ENCODE measurements at regions not wholly inside any gene's neighbourhood (a gene's known extent, or its start where the extent isn't known, plus 50 kb on each side); places are given as distances from the start of the nearest gene placed in this dataset.

DNA sequence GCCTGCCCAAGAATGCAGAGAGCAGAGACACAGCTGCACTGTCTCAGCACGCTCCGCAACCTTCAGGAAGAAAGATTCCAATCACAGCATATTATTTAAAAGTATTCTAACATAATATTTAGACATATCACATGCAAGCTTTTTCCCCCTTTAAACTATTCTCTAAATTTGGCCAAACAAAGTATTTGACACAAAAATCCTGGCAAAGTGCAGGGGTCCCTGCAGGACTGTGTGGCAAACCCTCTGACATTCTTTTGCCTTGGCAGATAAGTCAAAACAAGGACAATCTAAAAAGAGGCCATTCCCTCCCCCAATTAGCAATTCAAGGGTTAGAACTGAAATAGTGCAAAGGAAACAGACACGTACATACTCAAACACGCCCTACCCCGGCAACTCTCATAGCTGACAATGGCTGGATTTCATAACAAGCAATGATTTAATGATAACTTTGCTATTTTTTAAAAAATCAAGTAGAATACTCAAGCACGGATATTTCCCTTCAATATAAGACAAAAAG lies 225.3 kb downstream of the MRPL39 start:
- no peaks in the 10 kb centered on the region for H3K27me3 Mint-ChIP-seq (ENCODE audit: low read depth)
- no peaks in the 10 kb centered on the region for H3K4me1 Mint-ChIP-seq (ENCODE audit: low read depth)
- no peak overlapping the region for H3K4me3 Mint-ChIP-seq (ENCODE audit: unreplicated experiment)
- no peak for DNase-seq (ENCODE audit: low spot score)
- H3K9me3 Mint-ChIP-seq (ENCODE audit: low read depth), result peaks cover 10% of the 10 kb centered on the region
- no peak overlapping the region for H3K27ac Mint-ChIP-seq (ENCODE audit: unreplicated experiment)
- H3K36me3 Mint-ChIP-seq (ENCODE audit: low read depth), result no peaks in the 10 kb centered on the region
- TF ChIP-seq, protein P1, sequence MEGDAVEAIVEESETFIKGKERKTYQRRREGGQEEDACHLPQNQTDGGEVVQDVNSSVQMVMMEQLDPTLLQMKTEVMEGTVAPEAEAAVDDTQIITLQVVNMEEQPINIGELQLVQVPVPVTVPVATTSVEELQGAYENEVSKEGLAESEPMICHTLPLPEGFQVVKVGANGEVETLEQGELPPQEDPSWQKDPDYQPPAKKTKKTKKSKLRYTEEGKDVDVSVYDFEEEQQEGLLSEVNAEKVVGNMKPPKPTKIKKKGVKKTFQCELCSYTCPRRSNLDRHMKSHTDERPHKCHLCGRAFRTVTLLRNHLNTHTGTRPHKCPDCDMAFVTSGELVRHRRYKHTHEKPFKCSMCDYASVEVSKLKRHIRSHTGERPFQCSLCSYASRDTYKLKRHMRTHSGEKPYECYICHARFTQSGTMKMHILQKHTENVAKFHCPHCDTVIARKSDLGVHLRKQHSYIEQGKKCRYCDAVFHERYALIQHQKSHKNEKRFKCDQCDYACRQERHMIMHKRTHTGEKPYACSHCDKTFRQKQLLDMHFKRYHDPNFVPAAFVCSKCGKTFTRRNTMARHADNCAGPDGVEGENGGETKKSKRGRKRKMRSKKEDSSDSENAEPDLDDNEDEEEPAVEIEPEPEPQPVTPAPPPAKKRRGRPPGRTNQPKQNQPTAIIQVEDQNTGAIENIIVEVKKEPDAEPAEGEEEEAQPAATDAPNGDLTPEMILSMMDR (IDR thresholded peaks at IDR 0.05), result no peak

DNA sequence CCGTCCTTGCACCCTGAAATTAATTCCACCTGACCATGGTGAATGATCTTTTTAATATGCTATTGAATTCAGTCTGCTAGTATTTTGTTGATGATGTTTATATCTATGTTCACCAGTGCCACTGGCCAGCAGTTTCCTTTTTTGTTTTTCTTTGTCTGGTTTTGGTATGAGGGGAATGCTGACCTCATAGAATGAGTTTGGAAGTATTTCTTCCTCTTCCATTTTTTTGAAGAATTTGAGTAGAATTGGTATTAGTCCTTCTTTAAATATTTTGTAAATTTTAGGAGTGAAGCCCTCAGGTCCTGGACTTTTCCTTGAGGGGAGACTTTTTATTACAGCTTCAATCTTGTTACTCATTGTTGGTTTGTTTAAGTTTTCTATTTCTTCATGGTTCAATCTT lies 231.6 kb downstream of the MRPL39 start:
- H3K4me3 Mint-ChIP-seq (ENCODE audit: unreplicated experiment), result no peak overlapping the region
- H3K36me3 Mint-ChIP-seq (ENCODE audit: low read depth), result no peaks in the 10 kb centered on the region
- H3K27me3 Mint-ChIP-seq (ENCODE audit: low read depth), result no peaks in the 10 kb centered on the region
- H3K27ac Mint-ChIP-seq (ENCODE audit: unreplicated experiment), result no peak overlapping the region
- peaks cover 8% of the 10 kb centered on the region for H3K4me1 Mint-ChIP-seq (ENCODE audit: low read depth)
- DNase-seq (ENCODE audit: low spot score), result no peak
- TF ChIP-seq, protein P1 (IDR thresholded peaks at IDR 0.05), result no peak
- H3K9me3 Mint-ChIP-seq (ENCODE audit: low read depth), result peaks cover 10% of the 10 kb centered on the region

DNA sequence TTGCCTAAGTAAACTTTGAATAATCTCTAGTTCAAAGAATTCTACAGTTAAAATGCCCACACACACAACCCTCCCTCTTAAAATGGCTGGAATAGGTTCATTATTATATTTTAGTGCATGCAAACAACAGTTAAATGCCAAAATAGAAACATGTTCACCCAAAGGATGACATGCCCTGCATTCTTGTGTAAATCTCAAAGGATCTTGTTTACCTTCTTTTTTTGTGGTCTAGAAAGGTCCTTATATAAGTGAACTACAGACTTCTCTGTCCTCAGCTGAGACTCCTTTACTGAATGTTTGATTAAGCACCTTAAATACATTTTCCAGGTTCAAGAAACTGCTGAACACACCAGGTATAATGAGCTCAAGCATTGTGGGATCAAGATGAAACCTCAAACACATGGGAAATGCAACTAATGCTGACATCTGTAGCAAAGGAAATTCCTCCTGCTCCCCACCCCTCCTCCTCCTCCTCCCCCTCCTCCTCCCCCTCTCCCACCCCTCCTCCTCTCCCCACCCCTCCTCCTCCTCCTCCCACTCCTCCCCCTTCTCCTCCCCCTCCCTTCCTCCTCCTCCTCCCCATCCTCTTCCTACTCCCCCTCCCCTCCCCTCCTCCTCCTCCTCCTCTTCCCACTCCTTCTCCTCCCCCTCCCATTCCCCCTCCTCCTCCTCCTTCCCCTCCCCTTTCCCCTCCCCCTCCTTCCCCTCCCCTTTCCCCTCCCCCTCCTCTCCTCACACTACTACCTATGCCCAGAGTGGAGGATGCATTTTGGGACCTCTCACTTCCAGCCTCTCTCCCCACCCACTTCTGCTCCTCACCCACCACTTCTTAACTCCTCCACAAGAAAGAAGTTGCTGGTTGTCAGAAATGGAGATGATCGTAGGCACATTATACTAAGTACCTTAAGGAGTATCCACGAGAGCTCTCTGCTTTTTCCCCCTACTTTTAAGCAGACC lies 233.9 kb downstream of the MRPL39 start:
- H3K27me3 Mint-ChIP-seq (ENCODE audit: low read depth), result no peaks in the 10 kb centered on the region
- peaks cover 16% of the 10 kb centered on the region for H3K4me1 Mint-ChIP-seq (ENCODE audit: low read depth)
- TF ChIP-seq, protein P1 (IDR thresholded peaks at IDR 0.05), result no peak
- no peaks in the 10 kb centered on the region for H3K36me3 Mint-ChIP-seq (ENCODE audit: low read depth)
- no peak for DNase-seq (ENCODE audit: low spot score)
- peaks cover 8% of the 10 kb centered on the region for H3K9me3 Mint-ChIP-seq (ENCODE audit: low read depth)
- no peak overlapping the region for H3K27ac Mint-ChIP-seq (ENCODE audit: unreplicated experiment)
- H3K4me3 Mint-ChIP-seq (ENCODE audit: unreplicated experiment), result no peak overlapping the region

DNA sequence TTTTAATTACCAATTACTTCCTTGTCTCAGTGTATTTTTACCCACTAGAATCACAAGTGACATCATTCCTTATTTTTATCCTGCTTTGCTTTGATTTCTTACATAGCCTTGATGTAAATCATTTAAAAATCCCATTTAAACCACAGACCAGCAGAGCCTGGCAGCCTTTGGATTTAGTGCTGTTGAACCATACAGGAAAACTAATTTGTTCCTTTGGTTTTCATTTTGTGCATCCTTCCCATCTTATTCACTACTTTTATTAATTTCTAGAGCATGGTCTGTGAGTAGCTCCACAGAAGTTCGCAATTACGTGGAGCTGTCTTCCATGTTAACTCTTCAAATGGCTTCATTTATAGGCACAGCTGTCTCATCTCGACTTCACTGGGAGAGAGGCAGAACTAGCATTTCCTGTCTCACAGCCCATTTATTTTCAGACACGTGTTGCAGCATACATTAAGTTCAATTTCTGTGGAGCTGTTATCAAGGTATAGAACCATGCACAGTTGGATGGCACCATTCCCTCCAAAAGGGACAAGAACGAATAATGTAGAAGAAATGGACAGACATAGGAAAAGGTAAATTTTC lies 235.3 kb downstream of the MRPL39 start:
- TF ChIP-seq, protein P1 (IDR thresholded peaks at IDR 0.05), result no peak
- no peaks in the 10 kb centered on the region for H3K36me3 Mint-ChIP-seq (ENCODE audit: low read depth)
- H3K27ac Mint-ChIP-seq (ENCODE audit: unreplicated experiment), result no peak overlapping the region
- peaks cover 16% of the 10 kb centered on the region for H3K4me1 Mint-ChIP-seq (ENCODE audit: low read depth)
- no peak for DNase-seq (ENCODE audit: low spot score)
- H3K9me3 Mint-ChIP-seq (ENCODE audit: low read depth), result no peaks in the 10 kb centered on the region
- no peaks in the 10 kb centered on the region for H3K27me3 Mint-ChIP-seq (ENCODE audit: low read depth)
- H3K4me3 Mint-ChIP-seq (ENCODE audit: unreplicated experiment), result no peak overlapping the region

DNA sequence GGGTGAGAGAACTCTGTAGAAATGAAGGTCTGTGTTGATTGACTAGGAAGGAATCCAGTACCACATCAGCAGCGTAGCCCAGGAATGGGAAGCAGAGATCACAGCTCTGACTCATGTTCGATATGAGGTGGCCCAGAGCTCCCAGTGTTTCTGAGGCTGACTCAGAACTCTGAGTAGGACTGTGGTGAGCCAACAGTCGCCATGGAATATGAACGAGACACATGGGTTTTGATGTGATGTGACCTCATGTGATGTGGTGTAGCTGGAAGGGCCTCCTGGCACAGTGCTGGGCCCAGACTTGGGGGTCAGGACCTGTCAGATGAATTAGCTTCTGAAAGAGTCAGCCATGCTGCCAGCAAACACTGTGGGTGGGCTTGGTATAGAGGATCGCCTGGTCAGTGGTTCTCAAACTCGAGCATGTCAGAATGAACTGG lies 237.0 kb downstream of the MRPL39 start:
- H3K27me3 Mint-ChIP-seq (ENCODE audit: low read depth), result no peaks in the 10 kb centered on the region
- TF ChIP-seq, protein P1 (IDR thresholded peaks at IDR 0.05), result no peak
- no peaks in the 10 kb centered on the region for H3K9me3 Mint-ChIP-seq (ENCODE audit: low read depth)
- DNase-seq (ENCODE audit: low spot score), result peak; percentile 39
- no peak overlapping the region for H3K4me3 Mint-ChIP-seq (ENCODE audit: unreplicated experiment)
- peaks cover 9% of the 10 kb centered on the region for H3K4me1 Mint-ChIP-seq (ENCODE audit: low read depth)
- H3K27ac Mint-ChIP-seq (ENCODE audit: unreplicated experiment), result peak overlapping the region; percentile 51
- no peaks in the 10 kb centered on the region for H3K36me3 Mint-ChIP-seq (ENCODE audit: low read depth)

Measured in chondrocyte (in vitro differentiated cells).